Renal pelvis (tissue), 1 donor: ENCODE measurements at regions not wholly inside any gene's neighbourhood (a gene's known extent, or its start where the extent isn't known, plus 50 kb on each side); places are given as distances from the start of the nearest gene placed in this dataset.
A peak's percentile ranks its signal among the peaks of the same experiment; 100 is the strongest.

ENCODE experiments used
- DNase-seq: peaks from one replicate; pipeline ENCODE4 v3.0.0-alpha.2; 2013

GRCh38 chr1:18535391-18536210, 54.9 kb downstream of the KLHDC7A start:
- DNase-seq: no peak

- no peak for DNase-seq
These were observed 55.6 kb downstream of the KLHDC7A start for GRCh38 chr1:18536356-18536755.

- no peak for DNase-seq
These were observed 56.2 kb downstream of the KLHDC7A start for GRCh38 chr1:18536915-18537314.

- no peak for DNase-seq
These were observed 56.9 kb downstream of the KLHDC7A start for GRCh38 chr1:18537386-18538306.

- no peak for DNase-seq
These were observed 58.4 kb downstream of the KLHDC7A start for GRCh38 chr1:18539171-18539570.

GRCh38 chr1:18540136-18540765, 59.5 kb downstream of the KLHDC7A start:
- no peak for DNase-seq

- DNase-seq: no peak
These were observed 60.5 kb downstream of the KLHDC7A start for GRCh38 chr1:18541046-18541795.

- no peak for DNase-seq
These were observed 61.6 kb downstream of the KLHDC7A start for GRCh38 chr1:18542351-18542750.

- DNase-seq: no peak
These were observed 65.3 kb downstream of the KLHDC7A start for GRCh38 chr1:18546026-18546425.

- DNase-seq: no peak
These were observed 66.7 kb downstream of the KLHDC7A start for GRCh38 chr1:18547460-18547859.

- no peak for DNase-seq
These were observed 67.9 kb downstream of the KLHDC7A start for GRCh38 chr1:18548643-18549042.

GRCh38 chr1:18549106-18549505, 68.4 kb downstream of the KLHDC7A start:
- no peak for DNase-seq

- DNase-seq: no peak
These were observed 69.2 kb downstream of the KLHDC7A start for GRCh38 chr1:18549906-18550305.

- DNase-seq: no peak
These were observed 71.9 kb downstream of the KLHDC7A start for GRCh38 chr1:18552631-18553030.

- DNase-seq: no peak
These were observed 72.7 kb downstream of the KLHDC7A start for GRCh38 chr1:18553388-18553787.

- DNase-seq: no peak
These were observed 73.4 kb downstream of the KLHDC7A start for GRCh38 chr1:18554099-18554498.

- no peak for DNase-seq
These were observed 73.9 kb downstream of the KLHDC7A start for GRCh38 chr1:18554597-18554996.

- no peak for DNase-seq
These were observed 74.3 kb downstream of the KLHDC7A start for GRCh38 chr1:18555036-18555435.

- no peak for DNase-seq
These were observed 74.3 kb upstream of the PAX7 start for GRCh38 chr1:18556364-18556763.

- peak; percentile 19 for DNase-seq
These were observed 72.8 kb upstream of the PAX7 start for GRCh38 chr1:18557621-18558465.

- no peak for DNase-seq
These were observed 70.0 kb upstream of the PAX7 start for GRCh38 chr1:18560692-18561091.
